ENCODE measurements at regions not wholly inside any gene's neighbourhood (a gene's known extent, or its start where the extent isn't known, plus 50 kb on each side); places are given as distances from the start of the nearest gene placed in this dataset.

DNA sequence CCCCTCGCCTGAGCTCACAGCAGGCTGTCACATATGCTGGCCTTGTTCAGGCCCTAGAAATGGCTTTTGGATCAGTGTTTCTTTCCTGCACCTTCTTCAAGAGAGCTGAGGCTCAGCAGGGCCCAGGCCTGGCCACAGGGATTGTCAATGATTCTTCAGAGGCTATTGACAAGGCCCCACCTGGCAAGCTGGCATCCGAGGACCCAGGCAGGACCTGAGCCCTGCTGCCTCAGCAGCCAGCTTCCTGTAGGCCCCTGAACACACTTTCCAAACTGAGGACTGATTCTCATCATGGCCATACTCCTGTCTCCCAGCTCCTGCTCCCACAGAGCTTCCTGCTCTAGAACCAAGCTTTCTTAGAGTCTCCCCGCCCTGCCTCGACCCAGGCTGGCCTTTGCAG is 136.8 kb downstream of the UQCRFS1 start:
- Histone ChIP-seq H3K4me3 (no peak overlapping the region), H3K27me3 (ENCODE audit: low read depth) (peaks cover 63% of the 10 kb centered on the region), H3K4me1 (no peaks in the 10 kb centered on the region), H3K36me3 (no peaks in the 10 kb centered on the region), H3K9me3 (replicated peaks) (no peaks in the 10 kb centered on the region), H3K27ac (replicated peaks) (no peak overlapping the region)
- DNase-seq, result no peak
- TF ChIP-seq, protein P1, sequence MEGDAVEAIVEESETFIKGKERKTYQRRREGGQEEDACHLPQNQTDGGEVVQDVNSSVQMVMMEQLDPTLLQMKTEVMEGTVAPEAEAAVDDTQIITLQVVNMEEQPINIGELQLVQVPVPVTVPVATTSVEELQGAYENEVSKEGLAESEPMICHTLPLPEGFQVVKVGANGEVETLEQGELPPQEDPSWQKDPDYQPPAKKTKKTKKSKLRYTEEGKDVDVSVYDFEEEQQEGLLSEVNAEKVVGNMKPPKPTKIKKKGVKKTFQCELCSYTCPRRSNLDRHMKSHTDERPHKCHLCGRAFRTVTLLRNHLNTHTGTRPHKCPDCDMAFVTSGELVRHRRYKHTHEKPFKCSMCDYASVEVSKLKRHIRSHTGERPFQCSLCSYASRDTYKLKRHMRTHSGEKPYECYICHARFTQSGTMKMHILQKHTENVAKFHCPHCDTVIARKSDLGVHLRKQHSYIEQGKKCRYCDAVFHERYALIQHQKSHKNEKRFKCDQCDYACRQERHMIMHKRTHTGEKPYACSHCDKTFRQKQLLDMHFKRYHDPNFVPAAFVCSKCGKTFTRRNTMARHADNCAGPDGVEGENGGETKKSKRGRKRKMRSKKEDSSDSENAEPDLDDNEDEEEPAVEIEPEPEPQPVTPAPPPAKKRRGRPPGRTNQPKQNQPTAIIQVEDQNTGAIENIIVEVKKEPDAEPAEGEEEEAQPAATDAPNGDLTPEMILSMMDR (IDR thresholded peaks at IDR 0.05; ENCODE audit: borderline replicate concordance), result no peak
- intact Hi-C loops (cut with micrococcal nuclease), result no loop called here

DNA sequence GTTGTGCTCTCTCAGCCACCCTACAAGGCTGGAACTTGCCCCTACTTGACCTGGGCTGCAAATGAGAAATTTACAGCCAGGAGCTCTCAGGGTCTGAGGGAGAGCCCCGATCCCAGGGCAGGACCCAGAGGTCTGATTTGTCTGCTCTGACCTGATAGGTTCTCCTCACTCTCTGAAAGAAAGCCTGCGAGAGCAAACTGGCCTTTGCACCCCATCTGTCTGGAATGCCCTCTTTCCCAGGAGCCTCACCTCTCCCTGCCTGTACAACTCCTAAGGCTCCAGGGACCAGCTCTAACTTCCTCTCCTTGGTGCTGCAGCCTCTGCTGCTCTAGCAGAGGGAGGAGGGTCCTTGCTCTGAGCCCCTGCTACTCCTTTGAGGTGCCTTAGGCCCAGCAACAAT is 137.8 kb downstream of the UQCRFS1 start:
- intact Hi-C loops (cut with micrococcal nuclease), result no loop called here
- no peak for DNase-seq
- TF ChIP-seq, protein P1 (IDR thresholded peaks at IDR 0.05; ENCODE audit: borderline replicate concordance), result no peak
- Histone ChIP-seq H3K27ac (replicated peaks) (no peak overlapping the region), H3K9me3 (replicated peaks) (no peaks in the 10 kb centered on the region), H3K27me3 (ENCODE audit: low read depth) (peaks cover 56% of the 10 kb centered on the region), H3K4me1 (no peaks in the 10 kb centered on the region), H3K4me3 (no peak overlapping the region), H3K36me3 (no peaks in the 10 kb centered on the region)

DNA sequence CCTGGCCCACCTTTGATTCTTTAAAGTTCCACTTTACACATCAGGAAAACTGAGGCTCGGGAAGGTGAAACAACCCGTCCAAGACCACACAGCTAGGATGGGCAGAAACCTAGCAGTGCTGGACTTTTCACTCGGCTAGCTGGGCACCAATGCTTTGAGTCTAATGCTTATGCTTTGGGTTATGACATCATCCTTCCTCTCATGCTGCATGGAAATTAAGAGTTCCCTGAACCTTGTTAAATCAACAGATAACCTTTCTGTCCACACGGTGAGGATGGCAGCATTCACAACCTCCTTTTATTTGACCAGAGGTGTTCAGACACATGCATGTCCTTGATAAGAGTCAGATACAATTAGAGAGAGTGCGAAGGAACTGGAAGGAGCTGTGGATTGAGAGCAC is 138.4 kb downstream of the UQCRFS1 start:
- intact Hi-C loops (cut with micrococcal nuclease), result no loop called here
- Histone ChIP-seq H3K4me3 (no peak overlapping the region), H3K27ac (replicated peaks) (no peak overlapping the region), H3K36me3 (no peaks in the 10 kb centered on the region), H3K4me1 (no peaks in the 10 kb centered on the region), H3K9me3 (replicated peaks) (no peaks in the 10 kb centered on the region), H3K27me3 (ENCODE audit: low read depth) (peaks cover 54% of the 10 kb centered on the region)
- TF ChIP-seq, protein P1 (IDR thresholded peaks at IDR 0.05; ENCODE audit: borderline replicate concordance), result no peak
- no peak for DNase-seq

DNA sequence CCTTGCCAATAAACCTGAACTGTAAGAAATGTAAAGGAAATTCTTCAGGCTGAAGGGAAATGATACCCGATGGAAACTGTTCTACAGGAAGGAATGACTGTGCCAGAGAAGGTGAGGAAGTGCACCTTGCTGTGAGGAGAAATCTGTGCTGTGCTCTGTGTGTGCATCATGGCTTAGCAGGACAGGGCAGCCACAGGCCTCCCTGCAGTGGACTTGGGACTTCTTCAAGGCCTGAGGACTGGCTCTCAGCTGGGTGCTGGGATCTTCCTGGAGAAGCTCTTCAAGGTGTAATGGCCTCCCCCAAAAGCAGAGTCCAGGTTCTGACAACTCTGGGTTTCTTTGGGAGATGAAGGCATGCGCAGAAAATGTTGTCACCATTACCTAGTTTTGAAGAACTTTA is 145.1 kb downstream of the UQCRFS1 start:
- TF ChIP-seq, protein P1 (IDR thresholded peaks at IDR 0.05; ENCODE audit: borderline replicate concordance), result no peak
- H3K9me3 ChIP-seq (replicated peaks), result peaks cover 8% of the 10 kb centered on the region
- H3K27me3 ChIP-seq (ENCODE audit: low read depth), result peaks cover 31% of the 10 kb centered on the region
- H3K36me3 ChIP-seq, result no peaks in the 10 kb centered on the region
- no peak overlapping the region for H3K27ac ChIP-seq (replicated peaks)
- H3K4me1 ChIP-seq, result no peaks in the 10 kb centered on the region
- no peak for DNase-seq
- no peak overlapping the region for H3K4me3 ChIP-seq
- intact Hi-C loops (cut with micrococcal nuclease), result no loop called here

DNA sequence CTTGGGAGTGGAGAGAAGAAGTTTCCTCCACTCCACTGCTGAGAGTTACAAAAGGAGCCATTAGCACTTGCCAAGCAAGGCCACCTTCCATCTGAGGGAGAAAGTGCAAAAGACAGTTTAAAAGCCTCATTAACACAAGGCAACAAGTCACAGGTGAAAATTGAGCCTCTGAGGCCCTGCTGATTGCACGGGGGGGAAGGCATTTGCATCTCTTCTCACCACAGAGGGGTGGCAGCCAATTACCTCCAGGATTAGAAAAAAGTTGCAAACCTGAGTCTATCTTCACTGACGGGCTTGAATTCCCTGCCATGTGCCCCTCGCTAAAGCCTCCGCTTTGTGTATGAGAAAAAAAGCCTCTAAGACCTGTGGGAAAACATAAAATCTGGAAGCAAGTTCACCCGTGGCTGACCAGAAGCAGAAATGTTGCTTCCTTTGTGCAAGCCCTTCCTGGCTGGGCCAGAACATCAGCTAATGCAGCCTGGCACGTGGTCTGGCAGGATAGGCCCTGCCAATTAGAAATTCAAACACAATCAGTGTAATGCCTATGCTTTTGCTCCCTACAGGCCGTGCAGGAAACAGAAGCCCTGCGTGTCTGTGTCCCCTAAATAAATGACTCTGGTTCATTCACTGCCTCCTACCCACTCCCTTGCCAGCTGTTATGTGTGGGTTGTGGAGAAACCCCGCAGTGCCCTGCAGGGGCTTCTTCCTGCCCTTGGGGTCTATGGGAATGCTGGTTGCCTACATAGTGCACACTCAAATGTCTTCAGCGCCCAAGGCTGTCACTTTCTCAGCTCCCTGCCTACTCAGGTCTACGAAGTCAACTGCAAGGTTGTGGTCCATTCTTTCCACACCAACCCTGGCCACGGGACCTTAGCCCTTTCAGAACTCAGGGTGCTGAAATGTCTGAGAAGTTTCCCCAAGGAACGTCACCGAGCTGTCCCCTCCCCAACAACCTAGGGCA is 150.2 kb downstream of the UQCRFS1 start:
- no peaks in the 10 kb centered on the region for H3K4me1 ChIP-seq
- TF ChIP-seq, protein P1 (IDR thresholded peaks at IDR 0.05; ENCODE audit: borderline replicate concordance), result no peak
- peaks cover 77% of the 10 kb centered on the region for H3K27me3 ChIP-seq (ENCODE audit: low read depth)
- H3K36me3 ChIP-seq, result no peaks in the 10 kb centered on the region
- H3K4me3 ChIP-seq, result no peak overlapping the region
- no peak overlapping the region for H3K27ac ChIP-seq (replicated peaks)
- peaks cover 6% of the 10 kb centered on the region for H3K9me3 ChIP-seq (replicated peaks)
- DNase-seq, result no peak
- intact Hi-C loops (cut with micrococcal nuclease), result no loop called here

All from left ventricle myocardium inferior (tissue), 1 donor.